ENCODE measurements at regions not wholly inside any gene's neighbourhood (a gene's known extent, or its start where the extent isn't known, plus 50 kb on each side); places are given as distances from the start of the nearest gene placed in this dataset.

DNA sequence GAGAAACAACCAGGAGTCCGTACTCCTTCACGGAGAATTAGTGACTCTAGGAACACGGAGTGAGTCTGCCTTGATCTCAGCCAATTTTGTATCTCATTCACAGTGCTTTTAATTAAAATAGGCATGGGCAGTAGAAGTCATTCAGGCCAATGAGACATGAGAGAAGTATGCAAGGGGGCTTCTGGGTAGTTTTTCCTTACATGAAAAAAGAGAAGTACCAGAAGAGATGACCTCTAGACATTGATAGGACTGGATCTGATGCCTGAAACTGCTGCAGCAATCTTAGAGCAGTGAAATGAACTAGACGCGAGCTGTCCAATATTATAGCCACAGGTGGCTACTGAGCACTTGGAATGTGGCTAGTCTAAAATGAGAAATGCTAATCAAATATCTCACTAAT is 187.7 kb upstream of the TLE4 start:
- 93% methylated on average over 5 of the region's 5 CpGs for WGBS (ENCODE audit: missing lambda C conversion rate)
- no peak overlapping the region for H3K4me2 ChIP-seq
- H3K27ac ChIP-seq: no peak overlapping the region
- H3K9me3 ChIP-seq: peaks cover 2% of the 10 kb centered on the region; the same call in 1 of the 3 replicates
- peaks cover 9% of the 10 kb centered on the region; the same call in 2 of the 3 replicates for H3K4me1 ChIP-seq
- no peak for TF ChIP-seq RFX5 (IDR thresholded peaks at IDR 0.05)
- no peak for TF ChIP-seq EP300 (IDR thresholded peaks at IDR 0.05)
- TF ChIP-seq ESRRA (IDR thresholded peaks at IDR 0.05; ENCODE audit: borderline replicate concordance, low read length): no peak
- no peak for TF ChIP-seq ZNF302 (CRISPR knock-in tag; IDR thresholded peaks at IDR 0.05)
- TF ChIP-seq, protein P1, sequence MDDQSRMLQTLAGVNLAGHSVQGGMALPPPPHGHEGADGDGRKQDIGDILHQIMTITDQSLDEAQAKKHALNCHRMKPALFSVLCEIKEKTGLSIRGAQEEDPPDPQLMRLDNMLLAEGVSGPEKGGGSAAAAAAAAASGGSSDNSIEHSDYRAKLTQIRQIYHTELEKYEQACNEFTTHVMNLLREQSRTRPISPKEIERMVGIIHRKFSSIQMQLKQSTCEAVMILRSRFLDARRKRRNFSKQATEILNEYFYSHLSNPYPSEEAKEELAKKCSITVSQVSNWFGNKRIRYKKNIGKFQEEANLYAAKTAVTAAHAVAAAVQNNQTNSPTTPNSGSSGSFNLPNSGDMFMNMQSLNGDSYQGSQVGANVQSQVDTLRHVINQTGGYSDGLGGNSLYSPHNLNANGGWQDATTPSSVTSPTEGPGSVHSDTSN (IDR thresholded peaks at IDR 0.05): no peak
- TF ChIP-seq ZSCAN20 (CRISPR knock-in tag; IDR thresholded peaks at IDR 0.05): no peak
- TF ChIP-seq HOXA7 (CRISPR knock-in tag; IDR thresholded peaks at IDR 0.05): no peak
- TF ChIP-seq, protein P2, sequence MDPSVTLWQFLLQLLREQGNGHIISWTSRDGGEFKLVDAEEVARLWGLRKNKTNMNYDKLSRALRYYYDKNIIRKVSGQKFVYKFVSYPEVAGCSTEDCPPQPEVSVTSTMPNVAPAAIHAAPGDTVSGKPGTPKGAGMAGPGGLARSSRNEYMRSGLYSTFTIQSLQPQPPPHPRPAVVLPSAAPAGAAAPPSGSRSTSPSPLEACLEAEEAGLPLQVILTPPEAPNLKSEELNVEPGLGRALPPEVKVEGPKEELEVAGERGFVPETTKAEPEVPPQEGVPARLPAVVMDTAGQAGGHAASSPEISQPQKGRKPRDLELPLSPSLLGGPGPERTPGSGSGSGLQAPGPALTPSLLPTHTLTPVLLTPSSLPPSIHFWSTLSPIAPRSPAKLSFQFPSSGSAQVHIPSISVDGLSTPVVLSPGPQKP (IDR thresholded peaks at IDR 0.05; ENCODE audit: low read depth, low read length): no peak
- no peak for TF ChIP-seq EHF (CRISPR knock-in tag; IDR thresholded peaks at IDR 0.05)
- no peak for TF ChIP-seq RAD21 (conservative IDR thresholded peaks at IDR 0.05 in 1 of 2, IDR thresholded peaks at IDR 0.05 in 1 of 2)
- TF ChIP-seq GATA3 (IDR thresholded peaks at IDR 0.05; ENCODE audit: borderline replicate concordance): no peak
- no peak for TF ChIP-seq JUNB (IDR thresholded peaks at IDR 0.05)
- no peak for TF ChIP-seq KDM1A (IDR thresholded peaks at IDR 0.05; ENCODE audit: low read depth)
- TF ChIP-seq TP53 (CRISPR knock-in tag; IDR thresholded peaks at IDR 0.05): no peak
- TF ChIP-seq, protein P3, sequence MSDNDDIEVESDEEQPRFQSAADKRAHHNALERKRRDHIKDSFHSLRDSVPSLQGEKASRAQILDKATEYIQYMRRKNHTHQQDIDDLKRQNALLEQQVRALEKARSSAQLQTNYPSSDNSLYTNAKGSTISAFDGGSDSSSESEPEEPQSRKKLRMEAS (IDR thresholded peaks at IDR 0.05): no peak
- TF ChIP-seq ZFP36 (IDR thresholded peaks at IDR 0.05; ENCODE audit: borderline replicate concordance, partially characterized antibody): no peak
- TF ChIP-seq, protein P4, sequence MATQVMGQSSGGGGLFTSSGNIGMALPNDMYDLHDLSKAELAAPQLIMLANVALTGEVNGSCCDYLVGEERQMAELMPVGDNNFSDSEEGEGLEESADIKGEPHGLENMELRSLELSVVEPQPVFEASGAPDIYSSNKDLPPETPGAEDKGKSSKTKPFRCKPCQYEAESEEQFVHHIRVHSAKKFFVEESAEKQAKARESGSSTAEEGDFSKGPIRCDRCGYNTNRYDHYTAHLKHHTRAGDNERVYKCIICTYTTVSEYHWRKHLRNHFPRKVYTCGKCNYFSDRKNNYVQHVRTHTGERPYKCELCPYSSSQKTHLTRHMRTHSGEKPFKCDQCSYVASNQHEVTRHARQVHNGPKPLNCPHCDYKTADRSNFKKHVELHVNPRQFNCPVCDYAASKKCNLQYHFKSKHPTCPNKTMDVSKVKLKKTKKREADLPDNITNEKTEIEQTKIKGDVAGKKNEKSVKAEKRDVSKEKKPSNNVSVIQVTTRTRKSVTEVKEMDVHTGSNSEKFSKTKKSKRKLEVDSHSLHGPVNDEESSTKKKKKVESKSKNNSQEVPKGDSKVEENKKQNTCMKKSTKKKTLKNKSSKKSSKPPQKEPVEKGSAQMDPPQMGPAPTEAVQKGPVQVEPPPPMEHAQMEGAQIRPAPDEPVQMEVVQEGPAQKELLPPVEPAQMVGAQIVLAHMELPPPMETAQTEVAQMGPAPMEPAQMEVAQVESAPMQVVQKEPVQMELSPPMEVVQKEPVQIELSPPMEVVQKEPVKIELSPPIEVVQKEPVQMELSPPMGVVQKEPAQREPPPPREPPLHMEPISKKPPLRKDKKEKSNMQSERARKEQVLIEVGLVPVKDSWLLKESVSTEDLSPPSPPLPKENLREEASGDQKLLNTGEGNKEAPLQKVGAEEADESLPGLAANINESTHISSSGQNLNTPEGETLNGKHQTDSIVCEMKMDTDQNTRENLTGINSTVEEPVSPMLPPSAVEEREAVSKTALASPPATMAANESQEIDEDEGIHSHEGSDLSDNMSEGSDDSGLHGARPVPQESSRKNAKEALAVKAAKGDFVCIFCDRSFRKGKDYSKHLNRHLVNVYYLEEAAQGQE (IDR thresholded peaks at IDR 0.05): no peak
- no peak for ATAC-seq
- no peak for FAIRE-seq
- H3K4me3 ChIP-seq: no peak overlapping the region
- ChIA-PET CTCF (interaction anchor here (0.8 kb wide), 1 partner anchor 20 kb away, joined by 4 read pairs; no protein-coding TSS in a partner anchor), POLR2A (no interaction called here)
- no peak for DNase-seq (ENCODE audit: low read depth in 1 of 2, low spot score in 1 of 2)

DNA sequence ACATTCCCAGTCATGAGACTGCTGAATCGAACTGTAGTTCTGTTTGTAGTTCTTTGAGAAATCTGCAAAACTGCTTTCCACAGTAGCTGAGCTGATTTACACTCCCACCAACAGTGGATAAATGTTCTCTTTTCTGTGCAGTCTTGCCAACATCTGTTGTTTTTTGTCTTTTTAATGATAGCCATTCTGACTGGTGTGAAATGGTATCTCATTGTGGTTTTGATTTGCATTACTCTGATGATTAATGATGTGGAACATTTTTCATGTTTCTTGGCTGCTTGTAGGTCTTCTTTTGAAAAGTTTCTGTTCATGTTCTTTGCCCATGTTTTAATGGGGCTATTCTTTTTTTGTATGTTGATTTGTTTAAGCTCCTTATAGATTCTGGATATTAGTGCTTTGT is 187.3 kb upstream of the TLE4 start:
- no peak for TF ChIP-seq ZNF302 (CRISPR knock-in tag; IDR thresholded peaks at IDR 0.05)
- TF ChIP-seq KDM1A (IDR thresholded peaks at IDR 0.05; ENCODE audit: low read depth): no peak
- TF ChIP-seq POLR2A (IDR thresholded peaks at IDR 0.05; ENCODE audit: low read length): no peak
- TF ChIP-seq, protein P5, sequence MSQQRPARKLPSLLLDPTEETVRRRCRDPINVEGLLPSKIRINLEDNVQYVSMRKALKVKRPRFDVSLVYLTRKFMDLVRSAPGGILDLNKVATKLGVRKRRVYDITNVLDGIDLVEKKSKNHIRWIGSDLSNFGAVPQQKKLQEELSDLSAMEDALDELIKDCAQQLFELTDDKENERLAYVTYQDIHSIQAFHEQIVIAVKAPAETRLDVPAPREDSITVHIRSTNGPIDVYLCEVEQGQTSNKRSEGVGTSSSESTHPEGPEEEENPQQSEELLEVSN (IDR thresholded peaks at IDR 0.05; ENCODE audit: borderline replicate concordance, low read depth): no peak
- TF ChIP-seq FOSB (CRISPR knock-in tag; IDR thresholded peaks at IDR 0.05): no peak
- TF ChIP-seq, protein P3 (IDR thresholded peaks at IDR 0.05): no peak
- no peak for TF ChIP-seq JUN (IDR thresholded peaks at IDR 0.05)
- peaks cover 2% of the 10 kb centered on the region; the same call in 1 of the 3 replicates for H3K9me3 ChIP-seq
- H3K27ac ChIP-seq: no peak overlapping the region
- DNase-seq (ENCODE audit: low read depth in 1 of 2, low spot score in 1 of 2) (no peak), FAIRE-seq (no peak), ATAC-seq (no peak)
- 50% methylated on average over 1 of the region's 1 CpG for WGBS (ENCODE audit: missing lambda C conversion rate)
- no peak overlapping the region for H3K4me2 ChIP-seq
- ChIA-PET CTCF (interaction anchor here (0.8 kb wide), 1 partner anchor 20 kb away, joined by 4 read pairs; no protein-coding TSS in a partner anchor), POLR2A (no interaction called here)
- peaks cover 9% of the 10 kb centered on the region; the same call in 2 of the 3 replicates for H3K4me1 ChIP-seq
- no peak overlapping the region for H3K4me3 ChIP-seq
